GM12878 (cell line): ENCODE measurements at regions not wholly inside any gene's neighbourhood (a gene's known extent, or its start where the extent isn't known, plus 50 kb on each side); places are given as distances from the start of the nearest gene placed in this dataset.

Experiments
- ATAC-seq: fragments of 200-7000 bp; cut with Tn5 transposase; 3 replicates; pipeline ENCODE4 v1.9.1; 2020; ENCODE audit warnings: mild to moderate bottlenecking, moderate library complexity
- BruUV-seq: library from RNA; stranded (reverse); fragments of 400-500 nt; replicated peaks from 2 replicates; lab custom pipeline; 2021; lab: Mats Ljungman, UMichigan
- CTCF ChIA-PET: fragments of 300-600 bp; sonication (Branson Sonifier 250); formaldehyde crosslinking; extraction: SDS; loops from one replicate; lab custom pipeline; 2021; ENCODE audit warnings: inconsistent platforms; lab: Yijun Ruan, JAX
- POLR2A ChIA-PET: fragments of 350-600 bp; formaldehyde crosslinking; extraction: SDS; loops from one replicate; lab custom pipeline; 2021; ENCODE audit warnings: inconsistent platforms; lab: Charles Lee
- RAD21 ChIA-PET: fragments of 300-600 bp; sonication (Branson Sonifier 250); formaldehyde crosslinking; loops from one replicate; lab custom pipeline; 2023; ENCODE audit warnings: antibody characterized with exemption; ENCODE audit not compliant: unreplicated experiment; lab: Charles Lee
- SMC1A ChIA-PET: fragments of 300-600 bp; sonication (Branson Sonifier 250); formaldehyde crosslinking; loops from one replicate; lab custom pipeline; 2023; ENCODE audit not compliant: unreplicated experiment, uncharacterized antibody; lab: Charles Lee
- DNase-seq: peaks from one replicate; pipeline ENCODE4 v3.0.0-alpha.2; 2011; ENCODE audit warnings: low read depth, low spot score
- FAIRE-seq: peaks from 3 replicates; lab custom pipeline; 2011; peaks lifted over from hg19 to GRCh38; lab: Jason Lieb, UNC
- H2AFZ ChIP-seq: 2 replicates; pipeline ENCODE4 v1.6.0; 2011; ENCODE audit warnings: low read depth, low read length, control low read depth; ENCODE audit not compliant: control insufficient read depth
- H3K27ac ChIP-seq: 2 replicates; pipeline ENCODE4 v1.5.1; 2011; ENCODE audit warnings: control low read depth; ENCODE audit not compliant: control insufficient read depth, insufficient read depth
- H3K27me3 ChIP-seq, 2 experiments: replicated peaks in 1 of 2; 2 replicates each; pipeline versions ENCODE4 v1.6.0 to v1.6.1; 2011; ENCODE audit warnings: low read length in 1 of 2; ENCODE audit not compliant: control insufficient read depth in 2 of 2, insufficient read depth in 2 of 2
- H3K36me3 ChIP-seq, 2 experiments: 2 replicates each; pipeline ENCODE4 v1.5.1; 2011; ENCODE audit warnings: low read length in 1 of 2; ENCODE audit not compliant: control insufficient read depth in 2 of 2, insufficient read depth in 2 of 2
- H3K4me1 ChIP-seq: 2 replicates; pipeline ENCODE4 v1.6.1; 2011; ENCODE audit warnings: mild to moderate bottlenecking, low read length, moderate library complexity, mixed read lengths; ENCODE audit not compliant: control insufficient read depth, insufficient read depth
- H3K4me2 ChIP-seq: 2 replicates; pipeline ENCODE4 v1.6.0; 2011; ENCODE audit warnings: control low read depth; ENCODE audit not compliant: control insufficient read depth, insufficient read depth
- H3K4me3 ChIP-seq: fragments of 200-600 bp; sonication (generic); 2 replicates; pipeline ENCODE4 v1.5.1; 2016
- H3K79me2 ChIP-seq: 2 replicates; pipeline ENCODE4 v1.6.0; 2011; ENCODE audit warnings: low read length; ENCODE audit not compliant: control insufficient read depth, insufficient read depth
- H3K9ac ChIP-seq: 2 replicates; pipeline ENCODE4 v1.8.0; 2011; ENCODE audit warnings: low read length, control low read depth, mixed read lengths; ENCODE audit not compliant: control insufficient read depth, insufficient read depth
- H3K9me3 ChIP-seq: replicated peaks from 3 replicates; pipeline ENCODE4 v1.5.1; 2011; ENCODE audit warnings: mild to moderate bottlenecking, low read length; ENCODE audit not compliant: control insufficient read depth, insufficient read depth
- H4K20me1 ChIP-seq: 2 replicates; pipeline ENCODE4 v1.6.0; 2011; ENCODE audit not compliant: control insufficient read depth, insufficient read depth
- BACH1 ChIP-seq: fragments of 450-650 bp; IDR thresholded peaks from 2 replicates; pipeline ENCODE4 v1.6.1; 2017; ENCODE audit warnings: mild to moderate bottlenecking, borderline replicate concordance
- BRCA1 ChIP-seq: IDR thresholded peaks from 2 replicates; pipeline ENCODE4 v1.6.1; 2011; ENCODE audit warnings: low read depth, low read length, improper control_type of control experiment
- EGR1 ChIP-seq, 2 experiments: IDR thresholded peaks; 1 replicate in 1 of 2; 2 replicates in 1 of 2; pipeline ENCODE4 v1.6.1; 2011 to 2012; ENCODE audit warnings: low read depth in 2 of 2, low read length in 2 of 2, borderline replicate concordance in 1 of 2, mild to moderate bottlenecking in 1 of 2, moderate library complexity in 1 of 2
- FOXM1 ChIP-seq: IDR thresholded peaks from 2 replicates; pipeline ENCODE4 v1.6.1; 2012; ENCODE audit warnings: low read depth, mild to moderate bottlenecking, inconsistent platforms, low read length, moderate library complexity
- GATAD2B ChIP-seq: fragments of 450-650 bp; conservative IDR thresholded peaks from 2 replicates; pipeline ENCODE4 v1.6.1; 2017; ENCODE audit warnings: low read depth, mild to moderate bottlenecking, moderate library complexity
- IKZF1 ChIP-seq: fragments of 450-650 bp; conservative IDR thresholded peaks from 2 replicates; pipeline ENCODE4 v1.6.1; 2017; ENCODE audit warnings: antibody characterized with exemption, mild to moderate bottlenecking
- KDM1A ChIP-seq: fragments of 200-600 bp; sonication (generic); IDR thresholded peaks from 2 replicates; pipeline ENCODE4 v1.6.1; 2016; ENCODE audit warnings: borderline replicate concordance
- NFIC ChIP-seq: IDR thresholded peaks from 2 replicates; pipeline ENCODE4 v1.6.1; 2012; ENCODE audit warnings: low read depth, mild to moderate bottlenecking, inconsistent platforms, low read length, moderate library complexity
- NR2F1 ChIP-seq: fragments of 450-650 bp; conservative IDR thresholded peaks from 2 replicates; pipeline ENCODE4 v1.6.1; 2017; ENCODE audit warnings: mild to moderate bottlenecking
- RUNX3 ChIP-seq: IDR thresholded peaks from 2 replicates; pipeline ENCODE4 v1.6.1; 2012; ENCODE audit warnings: low read length, inconsistent platforms
- SMARCA5 ChIP-seq: fragments of 450-650 bp; IDR thresholded peaks from 2 replicates; pipeline ENCODE4 v1.6.1; 2017; ENCODE audit warnings: mild to moderate bottlenecking
- SMC3 ChIP-seq: IDR thresholded peaks from 2 replicates; pipeline ENCODE4 v1.6.1; 2011; ENCODE audit warnings: low read length, improper control_type of control experiment, borderline replicate concordance
- SREBF1 ChIP-seq: IDR thresholded peaks from 2 replicates; pipeline ENCODE4 v1.6.1; 2012; ENCODE audit warnings: mild to moderate bottlenecking, low read length
- SUZ12 ChIP-seq: fragments of 200-600 bp; sonication (generic); IDR thresholded peaks from one replicate; pipeline ENCODE4 v1.6.1; 2018; ENCODE audit warnings: antibody characterized with exemption, mild to moderate bottlenecking; ENCODE audit not compliant: unreplicated experiment
- WGBS: methylation state at CpG from one replicate; pipeline ENCODE4 v1.1.6; 2016; ENCODE audit warnings: low lambda C conversion rate; ENCODE audit not compliant: insufficient replicate concordance, insufficient coverage; ENCODE audit errors: missing lambda C conversion rate; 5-methylcytosine and 5-hydroxymethylcytosine counted together
- in situ Hi-C: fragments of 300-500 bp; cut with MboI; formaldehyde crosslinking; loops from 9 replicates; pipeline ENCODE4 v1.14.3; 2018; ENCODE audit warnings: mixed read lengths
- intact Hi-C: fragments of 100-400 bp; cut with micrococcal nuclease; formaldehyde crosslinking; loops from one replicate; pipeline ENCODE4 v1.14.2; 2022; ENCODE audit not compliant: unreplicated experiment
- TF ChIP-seq, protein P1 (sequence below): fragments of 450-650 bp; IDR thresholded peaks from 2 replicates; pipeline ENCODE4 v1.6.1; 2017; ENCODE audit warnings: mild to moderate bottlenecking
- TF ChIP-seq, protein P2 (sequence below): fragments of 450-650 bp; IDR thresholded peaks from 2 replicates; pipeline ENCODE4 v1.6.1; 2017; ENCODE audit warnings: borderline replicate concordance

DNA sequence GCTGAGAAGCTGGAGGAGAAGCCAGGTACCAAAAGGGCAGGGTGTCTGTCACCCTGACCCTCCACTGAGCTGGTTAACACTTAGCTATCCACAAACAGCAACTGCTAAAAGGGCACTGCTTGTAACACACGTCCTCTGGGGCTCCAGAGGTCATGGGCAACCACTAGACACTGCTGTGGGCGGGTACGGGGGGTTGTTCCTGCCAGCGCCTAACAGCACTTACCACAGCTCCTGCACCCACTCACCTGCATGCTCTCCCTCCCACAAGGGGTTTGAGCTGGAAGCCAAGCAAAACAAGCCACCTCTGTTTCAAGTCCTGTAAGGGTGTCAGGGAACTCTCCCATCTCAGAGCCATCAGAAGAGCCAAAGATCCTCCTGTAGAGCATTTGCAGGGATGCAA lies 407.6 kb downstream of the MFSD1 start:
- no peaks in the 10 kb centered on the region for H4K20me1 ChIP-seq
- BruUV-seq: no TSS peak
- no peak overlapping the region for H3K4me2 ChIP-seq
- RAD21 ChIA-PET: no interaction called here
- H3K36me3 ChIP-seq: no peaks in the 10 kb centered on the region
- no peak for ATAC-seq
- DNase-seq: no peak
- H2AFZ ChIP-seq: no peak overlapping the region
- no peaks in the 10 kb centered on the region for H3K79me2 ChIP-seq
- FAIRE-seq: no peak
- H3K27me3 ChIP-seq: no peaks in the 10 kb centered on the region; a peak in 1 of 4 replicates
- 10% methylated on average over 4 of the region's 4 CpGs for WGBS
- H3K9ac ChIP-seq: no peak overlapping the region
- H3K4me3 ChIP-seq: no peak overlapping the region
- SMC1A ChIA-PET: no interaction called here
- H3K27ac ChIP-seq: no peak overlapping the region
- no peaks in the 10 kb centered on the region for H3K9me3 ChIP-seq
- TF ChIP-seq, protein P1, sequence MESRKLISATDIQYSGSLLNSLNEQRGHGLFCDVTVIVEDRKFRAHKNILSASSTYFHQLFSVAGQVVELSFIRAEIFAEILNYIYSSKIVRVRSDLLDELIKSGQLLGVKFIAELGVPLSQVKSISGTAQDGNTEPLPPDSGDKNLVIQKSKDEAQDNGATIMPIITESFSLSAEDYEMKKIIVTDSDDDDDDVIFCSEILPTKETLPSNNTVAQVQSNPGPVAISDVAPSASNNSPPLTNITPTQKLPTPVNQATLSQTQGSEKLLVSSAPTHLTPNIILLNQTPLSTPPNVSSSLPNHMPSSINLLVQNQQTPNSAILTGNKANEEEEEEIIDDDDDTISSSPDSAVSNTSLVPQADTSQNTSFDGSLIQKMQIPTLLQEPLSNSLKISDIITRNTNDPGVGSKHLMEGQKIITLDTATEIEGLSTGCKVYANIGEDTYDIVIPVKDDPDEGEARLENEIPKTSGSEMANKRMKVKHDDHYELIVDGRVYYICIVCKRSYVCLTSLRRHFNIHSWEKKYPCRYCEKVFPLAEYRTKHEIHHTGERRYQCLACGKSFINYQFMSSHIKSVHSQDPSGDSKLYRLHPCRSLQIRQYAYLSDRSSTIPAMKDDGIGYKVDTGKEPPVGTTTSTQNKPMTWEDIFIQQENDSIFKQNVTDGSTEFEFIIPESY: no peak
- TF ChIP-seq GATAD2B: no peak
- no peak for TF ChIP-seq BRCA1
- no peak for TF ChIP-seq RUNX3
- no peak for TF ChIP-seq SREBF1
- no peak for TF ChIP-seq IKZF1
- TF ChIP-seq SMARCA5: no peak
- CTCF ChIA-PET: no interaction called here
- POLR2A ChIA-PET: no interaction called here
- in situ Hi-C loops: no loop called here
- no peaks in the 10 kb centered on the region for H3K4me1 ChIP-seq
- intact Hi-C loops: no loop called here

DNA sequence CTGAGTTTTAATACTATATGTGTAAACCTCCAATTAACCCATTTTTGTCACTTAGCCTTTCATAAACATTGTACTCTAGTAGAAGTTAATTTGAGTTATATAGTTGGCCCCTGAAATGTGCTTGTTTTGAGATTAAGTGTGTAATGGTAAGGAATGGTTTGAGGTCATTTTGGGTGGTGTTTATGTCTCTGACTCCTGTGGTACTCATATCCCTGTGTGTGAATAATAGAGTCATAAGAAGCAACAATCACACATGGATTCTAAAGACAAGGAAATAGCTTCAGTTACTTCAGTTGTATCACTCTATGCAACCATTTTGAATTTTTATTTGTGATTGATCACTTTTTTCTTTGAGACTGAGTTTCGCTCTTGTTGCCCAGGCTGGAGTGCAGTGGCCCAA lies 408.5 kb downstream of the MFSD1 start:
- H3K4me2 ChIP-seq: no peak overlapping the region
- ATAC-seq (no peak), DNase-seq (no peak), FAIRE-seq (no peak)
- H2AFZ ChIP-seq: no peak overlapping the region
- H3K9ac ChIP-seq: no peak overlapping the region
- ChIA-PET RAD21 (no interaction called here), SMC1A (no interaction called here), POLR2A (no interaction called here), CTCF (no interaction called here)
- H3K4me3 ChIP-seq: no peak overlapping the region
- in situ Hi-C loops: no loop called here
- TF ChIP-seq NR2F1: no peak
- no peak for TF ChIP-seq FOXM1
- TF ChIP-seq, protein P2, sequence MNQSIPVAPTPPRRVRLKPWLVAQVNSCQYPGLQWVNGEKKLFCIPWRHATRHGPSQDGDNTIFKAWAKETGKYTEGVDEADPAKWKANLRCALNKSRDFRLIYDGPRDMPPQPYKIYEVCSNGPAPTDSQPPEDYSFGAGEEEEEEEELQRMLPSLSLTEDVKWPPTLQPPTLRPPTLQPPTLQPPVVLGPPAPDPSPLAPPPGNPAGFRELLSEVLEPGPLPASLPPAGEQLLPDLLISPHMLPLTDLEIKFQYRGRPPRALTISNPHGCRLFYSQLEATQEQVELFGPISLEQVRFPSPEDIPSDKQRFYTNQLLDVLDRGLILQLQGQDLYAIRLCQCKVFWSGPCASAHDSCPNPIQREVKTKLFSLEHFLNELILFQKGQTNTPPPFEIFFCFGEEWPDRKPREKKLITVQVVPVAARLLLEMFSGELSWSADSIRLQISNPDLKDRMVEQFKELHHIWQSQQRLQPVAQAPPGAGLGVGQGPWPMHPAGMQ: no peak
- no peak for TF ChIP-seq KDM1A
- no peak for TF ChIP-seq IKZF1
- TF ChIP-seq SUZ12: no peak
- no peak for TF ChIP-seq EGR1 (IDR thresholded peaks at IDR 0.05; ENCODE audit: borderline replicate concordance in 1 of 2, low read depth in 2 of 2, low read length in 2 of 2)
- no peak for TF ChIP-seq BACH1
- TF ChIP-seq NFIC: no peak
- TF ChIP-seq SMC3: no peak
- 20% methylated on average over 1 of the region's 1 CpG for whole genome bisulfite sequencing
- no peak overlapping the region for H3K27ac ChIP-seq
- H3K27me3 ChIP-seq: no peaks in the 10 kb centered on the region; a peak in 1 of 4 replicates
- intact Hi-C loops: no loop called here
- no peaks in the 10 kb centered on the region for H4K20me1 ChIP-seq
- no peaks in the 10 kb centered on the region for H3K9me3 ChIP-seq
- no peaks in the 10 kb centered on the region for H3K79me2 ChIP-seq
- BruUV-seq: no TSS peak
- H3K36me3 ChIP-seq: no peaks in the 10 kb centered on the region
- no peaks in the 10 kb centered on the region for H3K4me1 ChIP-seq
